ENCODE measurements at regions not wholly inside any gene's neighbourhood (a gene's known extent, or its start where the extent isn't known, plus 50 kb on each side); places are given as distances from the start of the nearest gene placed in this dataset.

- no peak for TF ChIP-seq CTCF (conservative IDR thresholded peaks at IDR 0.05; ENCODE audit: low read depth, low read length)
- no peak for DNase-seq (ENCODE audit: low read depth)
- no peak overlapping the region for H3K4me3 ChIP-seq (ENCODE audit: low read length)
These were observed 94.9 kb upstream of the TBCA start for GRCh38 chr5:77871016-77871415.

DNA sequence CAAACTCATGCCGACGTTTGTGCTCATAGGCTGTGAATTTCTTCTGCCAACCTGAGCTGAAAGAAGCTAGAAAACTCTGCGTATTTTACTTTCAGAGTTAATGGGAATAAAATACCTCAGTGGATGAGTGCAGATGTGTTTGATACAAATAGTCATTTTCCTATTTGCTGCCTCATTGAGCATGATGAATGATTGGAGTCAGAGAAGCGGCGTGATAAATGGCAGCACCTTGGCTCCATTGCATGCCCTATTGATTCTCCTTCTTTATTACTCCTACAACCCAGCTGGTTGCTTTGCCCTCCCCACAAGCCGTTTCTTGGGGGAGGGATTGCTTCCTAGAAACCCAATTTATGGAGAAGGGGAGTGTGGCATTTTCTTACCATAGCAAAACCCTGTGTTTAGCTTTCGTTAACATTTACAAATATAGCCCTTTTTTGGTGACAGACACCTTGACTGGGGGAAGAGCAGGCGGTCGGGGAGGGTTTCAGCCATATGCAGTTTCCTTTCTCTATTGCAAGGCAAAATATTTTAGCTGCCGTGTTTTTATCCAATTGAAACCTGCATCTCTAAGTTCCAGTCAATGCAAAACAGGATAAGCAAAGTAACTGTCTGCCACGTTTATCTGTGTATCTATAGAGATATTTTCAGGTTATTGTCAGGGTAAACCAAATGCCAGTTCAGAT, 93.1 kb upstream of the TBCA start:
- no peak for DNase-seq (ENCODE audit: low read depth)
- TF ChIP-seq CTCF (conservative IDR thresholded peaks at IDR 0.05; ENCODE audit: low read depth, low read length) = no peak
- no peak overlapping the region for H3K4me3 ChIP-seq (ENCODE audit: low read length)

GRCh38 chr5:77867914-77868313, 91.8 kb upstream of the TBCA start:
- no peak for TF ChIP-seq CTCF (conservative IDR thresholded peaks at IDR 0.05; ENCODE audit: low read depth, low read length)
- H3K4me3 ChIP-seq (ENCODE audit: low read length) = no peak overlapping the region

DNA sequence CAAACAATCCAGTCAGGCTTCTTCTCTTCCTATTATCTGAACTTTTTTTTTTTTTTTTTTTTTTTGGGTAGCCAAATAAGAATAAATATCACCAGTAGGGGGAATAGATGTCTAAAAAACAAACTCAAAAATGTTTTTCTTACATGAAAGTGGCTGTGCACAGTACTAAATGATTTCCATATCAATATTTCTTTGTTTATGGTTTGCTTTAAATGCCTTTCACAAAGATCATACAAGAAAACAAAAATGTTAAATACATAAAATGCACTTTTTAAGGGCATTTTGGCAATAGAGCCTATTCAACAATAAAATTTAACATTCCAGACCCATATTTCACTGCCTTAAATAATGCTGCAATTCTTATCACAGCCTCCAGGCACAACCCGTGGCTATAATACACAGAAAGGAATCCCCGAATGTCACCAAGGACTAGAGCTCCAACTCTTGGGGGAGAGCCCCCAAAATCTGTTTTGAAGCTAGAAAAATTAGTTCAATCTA, 91.1 kb upstream of the TBCA start:
- no peak for DNase-seq (ENCODE audit: low read depth)
- peak; percentile 40 for TF ChIP-seq CTCF (conservative IDR thresholded peaks at IDR 0.05; ENCODE audit: low read depth, low read length)
- no peak overlapping the region for H3K4me3 ChIP-seq (ENCODE audit: low read length)

More at GRCh38 chr5:77867914-77868313, 91.8 kb upstream of the TBCA start:
- no peak for DNase-seq (ENCODE audit: low read depth)

- no peak overlapping the region for H3K4me3 ChIP-seq (ENCODE audit: low read length)
- no peak for DNase-seq (ENCODE audit: low read depth)
- no peak for TF ChIP-seq CTCF (conservative IDR thresholded peaks at IDR 0.05; ENCODE audit: low read depth, low read length)
These were observed 90.1 kb upstream of the TBCA start for GRCh38 chr5:77866198-77866597.

GRCh38 chr5:77864997-77865396, 88.9 kb upstream of the TBCA start:
- DNase-seq (ENCODE audit: low read depth) = no peak
- H3K4me3 ChIP-seq (ENCODE audit: low read length) = no peak overlapping the region
- no peak for TF ChIP-seq CTCF (conservative IDR thresholded peaks at IDR 0.05; ENCODE audit: low read depth, low read length)

DNA sequence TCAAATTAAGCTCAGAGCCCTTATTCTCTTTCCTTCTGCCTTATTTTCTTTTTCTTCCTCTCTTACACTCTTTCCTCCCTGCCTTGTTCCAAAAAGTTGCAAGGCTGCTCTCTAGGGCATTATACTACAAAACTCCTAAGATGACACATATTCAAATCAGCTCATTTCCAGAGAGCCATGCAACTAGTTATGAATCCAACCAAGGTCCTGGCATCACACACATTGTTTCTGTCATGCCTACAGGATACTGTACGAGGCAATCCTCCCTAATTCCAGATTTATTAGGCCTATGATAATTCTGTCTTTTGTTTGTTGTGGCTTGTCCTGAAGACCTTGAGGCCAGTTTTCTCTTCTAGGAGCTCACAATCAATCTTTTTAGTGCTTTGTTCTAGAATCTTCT, 87.0 kb upstream of the TBCA start:
- TF ChIP-seq CTCF (conservative IDR thresholded peaks at IDR 0.05; ENCODE audit: low read depth, low read length) = no peak
- DNase-seq (ENCODE audit: low read depth) = no peak
- no peak overlapping the region for H3K4me3 ChIP-seq (ENCODE audit: low read length)

All from retinal pigment epithelial cell (primary cell).